GM04503 (cell line): ENCODE measurements at regions not wholly inside any gene's neighbourhood (a gene's known extent, or its start where the extent isn't known, plus 50 kb on each side); places are given as distances from the start of the nearest gene placed in this dataset.
A peak's percentile ranks its signal among the peaks of the same experiment; 100 is the strongest.

Source experiments
- DNase-seq: peaks from one replicate; pipeline ENCODE4 v3.0.0-alpha.2; 2012; ENCODE audit warnings: low read depth

DNA sequence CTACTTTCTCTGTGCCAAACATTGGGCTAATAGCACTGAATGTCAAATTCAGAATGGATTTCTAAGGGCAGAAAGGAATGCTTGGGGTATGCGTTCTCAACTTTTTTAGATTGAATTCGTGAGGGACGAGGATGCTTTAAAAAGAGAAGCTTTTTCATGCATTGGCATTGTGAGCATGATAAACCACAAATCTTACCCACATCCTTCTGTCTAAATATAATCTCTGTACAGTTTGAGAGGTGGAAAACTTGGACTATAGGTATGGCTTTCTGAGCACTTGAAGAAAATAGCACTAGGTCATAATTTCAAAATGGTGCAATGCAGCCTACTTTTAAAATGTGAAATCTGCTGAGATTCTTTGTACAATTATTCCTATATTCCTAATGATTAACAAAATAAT lies 71.4 kb upstream of the HHIP start:
- DNase-seq: no peak

DNA sequence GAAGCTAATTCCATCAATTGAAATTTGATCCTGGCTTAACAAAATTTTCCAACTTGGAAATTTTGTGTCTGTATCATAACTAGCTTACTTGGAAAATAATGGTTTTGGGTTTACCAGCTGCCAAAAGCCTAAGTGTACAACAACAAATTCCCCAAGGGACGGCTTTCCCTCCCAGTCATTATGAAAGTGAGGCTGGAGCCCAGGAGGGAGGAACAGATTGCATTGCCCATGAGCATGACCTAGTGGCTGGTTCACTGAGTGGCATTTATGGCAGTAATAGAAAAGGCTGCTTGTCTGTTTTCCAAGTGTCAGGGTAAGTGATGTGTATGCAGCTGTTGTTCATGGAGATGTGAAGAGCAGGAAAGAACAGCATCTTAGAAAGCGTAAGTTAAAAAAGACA lies 70.8 kb upstream of the HHIP start:
- no peak for DNase-seq

DNA sequence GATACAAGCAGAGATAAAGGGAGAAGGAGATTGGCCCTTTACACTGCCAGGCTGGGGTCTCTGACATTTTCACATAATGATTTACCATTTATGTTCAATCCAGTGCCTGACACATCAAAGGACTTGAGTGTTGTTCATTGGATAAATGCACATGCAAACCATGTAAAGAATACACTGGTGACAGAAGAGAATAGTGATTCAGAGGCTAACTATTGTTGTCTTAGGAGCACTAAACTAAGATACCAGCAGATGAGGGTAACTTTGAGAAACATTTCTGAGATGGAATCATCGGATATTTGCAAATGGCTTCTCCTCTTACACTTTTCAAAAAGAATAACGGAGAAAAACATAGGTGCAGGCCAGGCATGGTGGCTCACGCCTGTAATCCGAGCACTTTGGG lies 67.3 kb upstream of the HHIP start:
- DNase-seq: no peak

DNA sequence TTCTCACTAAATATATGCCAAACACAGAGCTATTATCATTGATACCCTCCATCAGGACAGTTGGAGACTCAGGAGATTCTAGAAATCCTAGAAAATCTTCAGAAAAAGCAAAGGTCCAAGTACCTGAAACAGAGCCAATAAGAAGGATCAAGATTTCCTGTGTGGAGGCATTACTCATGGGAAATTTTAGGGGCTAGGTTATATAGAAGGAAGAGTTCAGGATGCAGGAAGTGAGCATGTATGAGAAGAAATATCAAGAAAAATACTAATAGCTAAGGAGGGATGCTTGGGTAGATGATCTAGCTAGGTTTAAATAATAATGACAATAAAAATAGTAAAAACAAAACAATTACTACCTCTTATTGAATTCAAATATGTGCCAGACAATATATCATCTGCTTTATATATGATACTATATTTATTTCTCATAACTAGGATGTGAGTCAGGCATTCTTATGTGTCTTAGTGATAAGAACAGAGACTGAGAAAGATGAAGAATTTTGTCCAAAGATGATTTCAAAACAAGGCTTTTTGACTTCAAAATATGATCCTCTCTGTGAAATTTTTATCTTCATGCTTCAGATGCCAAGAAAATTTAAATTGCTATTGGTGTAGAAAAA lies 66.4 kb upstream of the HHIP start:
- DNase-seq: peak; percentile 30

DNA sequence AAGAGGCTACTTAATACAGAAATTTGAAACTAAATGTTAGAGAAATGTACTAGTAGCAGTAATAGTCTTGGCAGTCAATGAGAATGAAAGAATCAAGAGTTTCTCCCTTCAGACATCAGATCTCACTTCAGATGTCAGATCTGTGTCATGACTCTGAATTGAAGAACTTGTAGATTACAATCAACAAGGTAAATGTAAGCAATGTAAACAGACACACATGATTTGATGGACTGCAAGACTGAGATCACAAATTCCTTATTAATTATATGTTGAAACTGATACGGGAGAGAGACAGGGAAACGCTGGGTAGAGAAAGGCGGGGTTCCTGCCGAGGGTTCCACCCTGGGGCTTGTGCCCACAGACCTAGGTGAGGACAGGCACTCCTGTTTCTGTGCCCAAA lies 65.5 kb upstream of the HHIP start:
- no peak for DNase-seq

DNA sequence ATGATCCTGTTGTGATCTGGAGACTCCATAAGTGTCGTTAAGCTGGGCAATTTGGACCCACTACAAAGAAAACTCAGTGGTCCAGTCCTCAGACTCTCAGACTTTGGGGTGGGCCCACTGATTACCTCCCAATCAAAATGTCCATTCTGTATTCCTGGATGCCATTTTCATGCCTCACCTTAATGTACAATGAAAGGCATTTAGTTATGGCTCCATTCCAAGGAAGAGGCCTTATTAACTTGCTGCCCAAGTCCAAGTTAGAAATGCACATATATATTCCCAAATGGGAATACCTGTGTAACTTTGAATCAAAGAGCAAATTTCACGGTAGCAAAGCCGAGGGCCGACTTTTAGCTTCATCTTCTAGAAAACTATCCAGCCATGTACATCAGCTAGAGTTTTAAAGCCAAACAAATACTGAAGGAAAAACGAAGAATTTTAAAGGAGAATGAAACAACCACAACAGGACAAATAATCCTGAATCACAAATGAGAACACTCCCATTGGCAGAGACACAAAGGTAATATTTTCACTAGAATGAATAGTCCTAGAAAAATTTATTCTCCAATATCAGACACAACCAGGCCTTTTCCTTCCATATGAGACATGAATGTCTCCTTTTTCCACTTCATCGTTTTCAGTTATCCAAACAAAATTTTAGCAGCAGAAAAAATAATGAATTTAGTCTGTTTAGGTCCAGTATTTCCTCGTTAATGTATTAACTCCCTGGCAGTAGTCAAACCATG lies 63.7 kb upstream of the HHIP start:
- DNase-seq: no peak

DNA sequence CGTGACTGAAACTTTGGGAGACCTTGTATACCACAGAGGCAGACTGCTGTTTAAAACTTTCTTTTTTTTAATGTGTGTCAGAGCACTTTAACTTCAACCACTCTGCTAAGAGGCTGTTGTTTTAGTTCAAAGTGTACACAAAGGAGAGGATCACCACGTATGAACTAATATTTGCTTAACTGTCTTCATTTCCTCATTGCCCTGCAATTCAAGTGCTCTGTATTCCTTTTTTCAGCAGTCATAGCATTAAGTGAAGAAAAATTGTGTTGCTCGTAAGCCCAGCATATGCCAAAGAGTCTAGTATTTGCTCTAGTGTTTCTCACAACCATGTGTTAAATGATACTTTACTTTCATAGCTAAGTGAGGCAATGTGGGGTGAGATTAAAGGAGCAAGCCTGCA lies 63.0 kb upstream of the HHIP start:
- no peak for DNase-seq

DNA sequence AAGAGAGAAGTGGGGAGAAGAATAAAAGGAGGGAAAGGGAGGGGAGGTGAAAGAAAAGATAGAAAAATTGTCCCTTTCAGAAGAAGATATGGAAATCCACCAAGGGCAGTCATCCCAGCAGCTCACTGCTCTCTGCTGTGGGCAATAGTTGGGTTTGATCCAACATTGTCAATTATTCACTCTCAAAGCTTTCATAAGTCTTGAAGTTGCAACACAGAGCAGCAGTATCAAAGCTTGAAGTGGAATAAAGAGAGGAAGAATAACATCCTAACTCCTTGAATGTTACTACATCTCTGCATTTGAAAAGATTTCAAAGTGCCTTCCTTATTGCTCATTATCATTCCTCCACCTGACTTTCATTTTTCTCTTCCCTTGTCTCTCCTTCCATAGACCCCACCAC lies 62.3 kb upstream of the HHIP start:
- DNase-seq: no peak

DNA sequence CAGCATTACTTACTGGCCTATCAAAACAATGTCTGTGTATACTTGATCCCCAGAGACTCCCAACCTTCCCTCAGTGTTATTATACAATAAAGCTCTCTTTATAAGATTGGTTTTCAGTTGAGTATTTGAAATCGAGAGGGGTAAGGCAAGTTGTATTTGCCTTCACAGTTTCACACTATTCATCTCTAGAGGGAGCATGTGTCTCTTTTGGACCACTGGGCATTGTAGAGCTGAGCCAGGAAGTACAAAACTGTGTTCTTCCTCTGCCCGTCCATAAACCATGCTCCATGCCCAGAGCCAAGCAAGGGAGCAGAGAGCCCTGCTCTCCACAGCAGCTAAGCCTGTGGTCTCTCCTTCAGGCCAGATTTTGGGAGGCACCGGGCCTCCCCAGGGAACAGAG lies 61.5 kb upstream of the HHIP start:
- no peak for DNase-seq

DNA sequence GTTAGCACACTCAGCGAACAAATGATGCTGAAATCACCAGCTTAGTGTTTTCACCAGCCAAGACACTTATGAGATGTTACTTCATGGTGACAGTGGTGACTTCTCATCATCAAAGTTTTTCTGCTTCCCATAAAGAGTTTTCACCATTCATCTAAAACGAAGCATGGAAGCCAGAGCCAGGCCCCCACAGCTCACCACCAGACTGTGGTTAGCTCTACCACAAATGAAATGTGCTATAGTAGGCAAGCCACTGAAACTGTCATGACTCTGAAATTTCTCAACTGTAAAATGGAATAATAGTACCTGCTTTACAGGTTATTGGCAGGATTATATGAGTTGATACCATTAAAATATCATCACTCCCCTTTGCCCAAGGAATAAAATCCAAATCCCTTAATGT lies 56.4 kb upstream of the HHIP start:
- DNase-seq: no peak

DNA sequence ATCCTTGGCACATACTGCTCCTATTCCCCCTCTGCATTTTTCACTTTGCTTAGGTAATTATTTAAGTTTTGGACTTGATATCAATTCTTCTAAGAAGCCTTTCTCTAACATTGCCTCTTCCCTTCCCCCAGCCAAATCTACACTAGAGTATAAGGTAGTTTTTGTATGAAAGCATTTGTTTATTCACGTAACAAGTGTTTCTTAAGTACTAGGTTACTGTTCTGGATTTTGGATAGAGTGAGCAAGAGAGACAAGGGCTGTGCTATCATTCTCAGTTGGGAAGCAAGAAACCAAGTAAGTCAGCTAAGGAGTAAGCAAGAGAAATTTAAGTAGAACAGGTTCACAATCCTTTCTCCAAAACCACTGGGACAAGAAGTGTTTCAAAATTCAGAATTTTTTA lies 55.9 kb upstream of the HHIP start:
- DNase-seq: no peak

DNA sequence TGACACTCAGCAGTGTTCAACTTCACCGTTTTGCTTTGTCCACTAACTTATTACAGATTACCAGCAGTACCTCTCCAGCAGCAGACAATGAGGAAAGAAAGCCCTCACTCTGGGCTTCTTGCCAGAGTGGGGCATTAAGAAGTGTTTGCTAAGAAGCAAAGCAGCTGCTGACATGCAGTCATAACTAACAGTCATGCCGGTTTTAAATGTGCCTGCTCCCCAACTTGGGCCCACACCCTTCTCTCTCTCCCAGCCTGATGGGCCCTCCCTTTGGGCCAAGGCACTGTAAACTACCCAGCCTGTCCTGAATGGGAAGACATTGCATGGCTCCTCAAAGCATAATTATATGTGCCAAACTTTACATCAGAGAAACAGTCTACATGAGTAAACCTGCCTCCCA lies 54.6 kb upstream of the HHIP start:
- peak; percentile 43 for DNase-seq

DNA sequence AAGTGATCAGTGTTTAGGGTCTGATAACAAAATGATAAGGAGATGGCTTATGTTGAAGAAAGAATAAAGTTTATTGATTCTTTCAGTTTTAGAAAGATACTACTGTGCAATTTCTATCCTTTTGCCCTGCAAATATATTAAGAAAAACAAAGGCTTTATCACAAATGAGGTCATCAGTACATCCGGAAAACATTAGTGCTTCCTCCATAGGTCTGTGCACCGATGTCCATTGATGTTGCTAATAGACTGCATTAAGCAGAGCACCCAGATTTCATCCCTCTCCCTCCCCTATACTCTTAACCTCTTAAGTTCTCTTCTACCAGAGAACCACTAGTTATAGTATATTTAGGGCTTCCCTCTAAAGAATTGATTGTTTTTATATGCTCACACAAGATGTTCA lies 53.7 kb upstream of the HHIP start:
- DNase-seq: no peak

DNA sequence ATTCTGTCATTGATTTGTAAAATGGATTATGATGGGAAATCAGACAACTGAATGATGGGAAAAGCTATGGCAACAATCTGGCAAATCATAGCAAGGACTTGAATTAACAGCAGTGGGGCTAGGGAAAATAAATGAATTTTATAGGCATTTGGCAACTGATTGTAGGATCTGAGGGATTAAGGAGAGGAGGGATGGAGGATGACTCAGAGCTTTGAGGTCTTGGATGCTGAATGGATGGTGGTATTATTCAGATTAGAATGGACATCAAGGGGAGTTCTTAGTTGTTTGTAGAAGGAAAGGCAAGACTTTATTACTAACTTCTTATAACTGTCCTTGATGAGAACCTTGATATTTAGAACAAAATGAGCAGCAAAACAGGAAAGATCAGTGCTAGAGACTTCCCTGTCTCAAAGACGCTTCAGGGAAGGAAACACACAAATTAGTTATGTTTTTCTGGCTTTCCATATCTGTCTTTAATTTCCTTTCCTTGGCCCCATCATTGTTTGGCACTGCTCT lies 51.4 kb upstream of the HHIP start:
- no peak for DNase-seq

DNA sequence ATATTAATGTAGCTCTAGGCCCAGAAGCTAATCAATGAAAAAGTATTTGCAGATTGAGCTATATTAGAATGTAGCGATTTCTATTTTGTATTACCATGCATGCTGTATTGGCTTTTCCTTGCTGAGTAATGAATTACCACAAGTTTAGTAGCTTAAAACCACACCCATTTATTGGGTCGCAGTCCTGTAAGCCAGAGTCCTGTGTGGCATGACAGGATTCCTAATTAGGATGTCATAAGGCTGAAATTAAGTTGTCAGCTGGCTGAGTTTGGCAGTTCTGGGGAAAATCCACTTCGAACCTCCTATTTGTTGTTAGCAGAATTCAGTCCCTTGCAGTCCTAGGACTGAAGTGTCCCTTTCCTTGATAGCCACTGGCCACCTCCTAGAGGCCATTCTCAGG lies 50.3 kb upstream of the HHIP start:
- no peak for DNase-seq
